IMR-90 (cell line): ENCODE measurements at regions not wholly inside any gene's neighbourhood (a gene's known extent, or its start where the extent isn't known, plus 50 kb on each side); places are given as distances from the start of the nearest gene placed in this dataset.

Experiments
- ATAC-seq: fragments of 200-7000 bp; cut with Tn5 transposase; 2 replicates; pipeline ENCODE4 v1.9.1; 2020; ENCODE audit warnings: low read depth, mild to moderate bottlenecking, moderate library complexity
- BruUV-seq: library from RNA; stranded (reverse); fragments of 400-500 nt; replicated peaks from 2 replicates; lab custom pipeline; 2021; lab: Mats Ljungman, UMichigan
- CTCF ChIA-PET: fragments of 300-600 bp; formaldehyde crosslinking; extraction: SDS; loops from one replicate; lab custom pipeline; 2021; ENCODE audit warnings: antibody characterized with exemption; lab: Yijun Ruan, JAX
- POLR2A ChIA-PET: fragments of 300-600 bp; sonication (Branson Sonifier 250); formaldehyde crosslinking; loops from one replicate; lab custom pipeline; 2022; ENCODE audit warnings: antibody characterized with exemption; ENCODE audit not compliant: unreplicated experiment; lab: Charles Lee
- DNase-seq: peaks from one replicate; pipeline ENCODE4 v3.0.0; 2013
- H2AFZ ChIP-seq: replicated peaks from 2 replicates; pipeline ENCODE3; 2013; ENCODE audit warnings: low read length, mild to moderate bottlenecking; ENCODE audit not compliant: poor library complexity
- H2AK5ac ChIP-seq: 2 replicates; pipeline ENCODE4 v1.6.1; 2013; ENCODE audit warnings: low read depth, low read length, inconsistent platforms
- H2AK9ac ChIP-seq: replicated peaks from 2 replicates; pipeline ENCODE3; 2013; ENCODE audit warnings: mild to moderate bottlenecking, low read depth, low read length, moderate library complexity; ENCODE audit not compliant: poor library complexity
- H2BK120ac ChIP-seq: 2 replicates; pipeline ENCODE4 v1.6.1; 2013; ENCODE audit warnings: low read depth, low read length, inconsistent platforms
- H2BK15ac ChIP-seq: 3 replicates; pipeline ENCODE4 v1.6.1; 2013; ENCODE audit warnings: low read depth, low read length, inconsistent platforms
- H2BK20ac ChIP-seq: 2 replicates; pipeline ENCODE4 v1.6.1; 2013; ENCODE audit warnings: low read depth, mild to moderate bottlenecking, inconsistent platforms, low read length, moderate library complexity
- H2BK5ac ChIP-seq: 2 replicates; pipeline ENCODE4 v1.6.1; 2013; ENCODE audit warnings: mild to moderate bottlenecking, low read depth, low read length, inconsistent platforms; ENCODE audit not compliant: poor library complexity, severe bottlenecking
- H3K14ac ChIP-seq: replicated peaks from 2 replicates; pipeline ENCODE4 v1.6.1; 2013; ENCODE audit warnings: low read depth, low read length, inconsistent platforms
- H3K18ac ChIP-seq: 2 replicates; pipeline ENCODE4 v1.6.1; 2013; ENCODE audit warnings: low read depth, low read length, control low read depth
- H3K23ac ChIP-seq: 2 replicates; pipeline ENCODE4 v1.6.1; 2013; ENCODE audit warnings: low read depth, low read length, inconsistent platforms
- H3K27ac ChIP-seq: 2 replicates; pipeline ENCODE4 v1.5.1; 2013; ENCODE audit warnings: mild to moderate bottlenecking, control low read depth, low read length; ENCODE audit not compliant: insufficient read depth
- H3K27me3 ChIP-seq: 2 replicates; pipeline ENCODE4 v1.6.1; 2013; ENCODE audit warnings: low read length; ENCODE audit not compliant: control insufficient read depth, insufficient read depth
- H3K36me3 ChIP-seq: 2 replicates; pipeline ENCODE4 v1.6.1; 2013; ENCODE audit warnings: low read length, mixed read lengths; ENCODE audit not compliant: control insufficient read depth, insufficient read depth
- H3K4ac ChIP-seq: 2 replicates; pipeline ENCODE4 v1.6.1; 2013; ENCODE audit warnings: low read depth, low read length, inconsistent platforms
- H3K4me1 ChIP-seq: 2 replicates; pipeline ENCODE4 v1.6.1; 2013; ENCODE audit warnings: low read length, mixed read lengths; ENCODE audit not compliant: control insufficient read depth, insufficient read depth
- H3K4me2 ChIP-seq: 2 replicates; pipeline ENCODE4 v1.6.1; 2013; ENCODE audit warnings: low read depth, mild to moderate bottlenecking, control low read depth, low read length, moderate library complexity
- H3K4me3 ChIP-seq: 2 replicates; pipeline ENCODE4 v1.5.1; 2013; ENCODE audit warnings: low read depth, mild to moderate bottlenecking, control low read depth, low read length, moderate library complexity; ENCODE audit not compliant: insufficient read depth
- H3K56ac ChIP-seq: 2 replicates; pipeline ENCODE4 v1.6.1; 2013; ENCODE audit warnings: low read length, inconsistent platforms; ENCODE audit not compliant: insufficient read depth; ENCODE audit errors: extremely low read depth
- H3K79me1 ChIP-seq, 2 experiments: 2 replicates each; pipeline ENCODE4 v1.6.1; 2013; ENCODE audit warnings: low read length in 2 of 2, inconsistent platforms in 1 of 2, low read depth in 1 of 2
- H3K9ac ChIP-seq: 2 replicates; pipeline ENCODE4 v1.6.1; 2013; ENCODE audit warnings: low read depth, low read length, control low read depth
- H3K9me1 ChIP-seq: 2 replicates; pipeline ENCODE4 v1.6.1; 2013; ENCODE audit warnings: low read length, inconsistent platforms; ENCODE audit not compliant: insufficient read depth
- H3K9me3 ChIP-seq: 2 replicates; pipeline ENCODE4 v1.6.1; 2013; ENCODE audit warnings: low read length; ENCODE audit not compliant: control insufficient read depth, insufficient read depth
- H4K20me1 ChIP-seq: 2 replicates; pipeline ENCODE4 v1.6.1; 2013; ENCODE audit warnings: low read length, inconsistent platforms; ENCODE audit not compliant: insufficient read depth
- H4K5ac ChIP-seq: 2 replicates; pipeline ENCODE4 v1.6.1; 2013; ENCODE audit warnings: mild to moderate bottlenecking, low read depth, low read length, control low read depth
- H4K8ac ChIP-seq, 2 experiments: 2 replicates each; pipeline ENCODE4 v1.6.1; 2013; ENCODE audit warnings: low read depth in 2 of 2, low read length in 2 of 2, control low read depth in 1 of 2, inconsistent platforms in 1 of 2
- H4K91ac ChIP-seq: 2 replicates; pipeline ENCODE4 v1.6.1; 2013; ENCODE audit warnings: low read depth, low read length, inconsistent platforms; ENCODE audit not compliant: insufficient read depth
- BHLHE40 ChIP-seq: fragments of 150-350 bp; IDR thresholded peaks from 2 replicates; pipeline ENCODE4 v1.6.1; 2016; ENCODE audit warnings: mild to moderate bottlenecking, low read depth, low read length
- CEBPB ChIP-seq: IDR thresholded peaks from 2 replicates; pipeline ENCODE4 v1.6.1; 2012; ENCODE audit warnings: low read depth, low read length, improper control_type of control experiment
- CHD1 ChIP-seq: IDR thresholded peaks from 2 replicates; pipeline ENCODE4 v1.6.1; 2012; ENCODE audit warnings: low read depth, low read length, improper control_type of control experiment
- CTCF ChIP-seq: conservative IDR thresholded peaks from 2 replicates; pipeline ENCODE4 v1.5.1; 2012; ENCODE audit warnings: mild to moderate bottlenecking, low read depth, low read length, improper control_type of control experiment
- ELK1 ChIP-seq: fragments of 150-350 bp; IDR thresholded peaks from 2 replicates; pipeline ENCODE4 v1.6.1; 2016; ENCODE audit warnings: low read depth, mild to moderate bottlenecking, low read length, moderate library complexity, borderline replicate concordance
- FOS ChIP-seq: fragments of 150-350 bp; IDR thresholded peaks from 2 replicates; pipeline ENCODE4 v1.6.1; 2016; ENCODE audit warnings: low read depth, low read length
- MAFK ChIP-seq: IDR thresholded peaks from 2 replicates; pipeline ENCODE4 v1.6.1; 2012; ENCODE audit warnings: low read depth, low read length, improper control_type of control experiment
- MAZ ChIP-seq: IDR thresholded peaks from 2 replicates; pipeline ENCODE4 v1.6.1; 2012; ENCODE audit warnings: low read depth, mild to moderate bottlenecking, low read length, improper control_type of control experiment, moderate library complexity, borderline replicate concordance
- MXI1 ChIP-seq: IDR thresholded peaks from 2 replicates; pipeline ENCODE4 v1.6.1; 2012; ENCODE audit warnings: low read depth, mild to moderate bottlenecking, low read length, moderate library complexity, borderline replicate concordance
- NFE2L2 ChIP-seq: fragments of 150-350 bp; IDR thresholded peaks from 2 replicates; pipeline ENCODE4 v1.6.1; 2016; ENCODE audit warnings: low read depth, mild to moderate bottlenecking, low read length
- POLR2A ChIP-seq: IDR thresholded peaks from 2 replicates; pipeline ENCODE4 v1.6.1; 2012; ENCODE audit warnings: mild to moderate bottlenecking, low read depth, low read length
- RAD21 ChIP-seq: IDR thresholded peaks from 2 replicates; pipeline ENCODE4 v1.6.1; 2012; ENCODE audit warnings: low read length, improper control_type of control experiment
- RCOR1 ChIP-seq: IDR thresholded peaks from 2 replicates; pipeline ENCODE4 v1.6.1; 2012; ENCODE audit warnings: mild to moderate bottlenecking, low read length, improper control_type of control experiment; ENCODE audit not compliant: insufficient replicate concordance
- RFX5 ChIP-seq: IDR thresholded peaks from 2 replicates; pipeline ENCODE4 v1.8.0; 2012; ENCODE audit warnings: low read depth, mild to moderate bottlenecking, low read length, moderate library complexity
- SMC3 ChIP-seq: fragments of 150-350 bp; IDR thresholded peaks from 2 replicates; pipeline ENCODE4 v1.6.1; 2016; ENCODE audit warnings: low read depth, mild to moderate bottlenecking, antibody characterized with exemption, low read length, moderate library complexity
- USF2 ChIP-seq: fragments of 150-350 bp; IDR thresholded peaks from 2 replicates; pipeline ENCODE4 v1.6.1; 2017; ENCODE audit warnings: mild to moderate bottlenecking, antibody characterized with exemption, low read length, low read depth
- WGBS, 2 experiments: methylation state at CpG; one replicate each; pipeline versions ENCODE4 v1.1.5 to v1.1.7; 2013; ENCODE audit warnings: missing lambda C conversion rate in 2 of 2; ENCODE audit not compliant: insufficient read length in 1 of 2; ENCODE audit errors: extremely low coverage in 2 of 2; 5-methylcytosine and 5-hydroxymethylcytosine counted together
- dilution Hi-C: fragments of 300-500 bp; cut with HindIII; formaldehyde crosslinking; loops from one replicate; pipeline ENCODE4 v1.14.3; 2018; ENCODE audit warnings: low sequenced_read_pairs; ENCODE audit not compliant: unreplicated experiment
- in situ Hi-C: fragments of 300-500 bp; cut with MboI; formaldehyde crosslinking; loops from 3 replicates; pipeline ENCODE4 v1.14.3; 2019; ENCODE audit warnings: low sequenced_read_pairs, inconsistent platforms, mixed read lengths
- intact Hi-C: fragments of 100-400 bp; cut with micrococcal nuclease; formaldehyde crosslinking; loops from 2 replicates; pipeline ENCODE4 v1.10.0; 2022

GRCh38 chr9:32841314-32841713, 58.0 kb downstream of the TMEM215 start:
- no CpG with 5 or more reads among the region's 2 CpGs for WGBS, 2 experiments
- no peaks in the 10 kb centered on the region for H3K4me1 ChIP-seq
- no peak overlapping the region for H3K56ac ChIP-seq
- no peaks in the 10 kb centered on the region for H3K79me1 ChIP-seq
- H3K27ac ChIP-seq, result no peak overlapping the region
- H3K4ac ChIP-seq, result no peak overlapping the region
- no peak for TF ChIP-seq NFE2L2
- no peak for TF ChIP-seq SMC3
- TF ChIP-seq CTCF, result no peak
- TF ChIP-seq FOS, result no peak
- TF ChIP-seq MXI1, result no peak
- TF ChIP-seq ELK1, result no peak
- TF ChIP-seq CHD1, result no peak
- no peak for TF ChIP-seq POLR2A
- no peak for TF ChIP-seq CEBPB
- no peak for TF ChIP-seq BHLHE40
- no peak for TF ChIP-seq MAFK
- TF ChIP-seq MAZ, result no peak
- TF ChIP-seq RFX5, result no peak
- TF ChIP-seq USF2, result no peak
- TF ChIP-seq RAD21, result no peak
- no peak for TF ChIP-seq RCOR1
- H3K4me2 ChIP-seq, result no peak overlapping the region
- no peak overlapping the region for H2AK5ac ChIP-seq
- no peak overlapping the region for H2BK15ac ChIP-seq
- H4K20me1 ChIP-seq, result no peaks in the 10 kb centered on the region
- no peak overlapping the region for H2BK20ac ChIP-seq
- no peak overlapping the region for H2AFZ ChIP-seq
- intact Hi-C loops, result no loop called here
- H3K4me3 ChIP-seq, result no peak overlapping the region
- H3K9ac ChIP-seq, result no peak overlapping the region
- H3K9me3 ChIP-seq, result no peaks in the 10 kb centered on the region
- POLR2A ChIA-PET, result no interaction called here
- dilution Hi-C loops, result no loop called here
- H2AK9ac ChIP-seq, result no peak overlapping the region
- H3K36me3 ChIP-seq, result no peaks in the 10 kb centered on the region
- in situ Hi-C loops, result no loop called here
- no peak overlapping the region for H4K91ac ChIP-seq
- no peak for DNase-seq
- H3K14ac ChIP-seq, result no peak overlapping the region
- CTCF ChIA-PET, result no interaction called here
- no peaks in the 10 kb centered on the region; the same call in 1 of the 2 replicates for H3K27me3 ChIP-seq
- no peak overlapping the region for H3K18ac ChIP-seq
- H4K8ac ChIP-seq, result no peak overlapping the region
- H2BK120ac ChIP-seq, result no peak overlapping the region
- BruUV-seq, result no TSS peak
- H3K9me1 ChIP-seq, result no peaks in the 10 kb centered on the region
- H2BK5ac ChIP-seq, result no peak overlapping the region
- ATAC-seq, result no peak
- no peak overlapping the region for H3K23ac ChIP-seq
- H4K5ac ChIP-seq, result no peak overlapping the region
